Stimulated activated CD8-positive, alpha-beta memory T cell treated with anti-CD3 and anti-CD28 coated beads, Interleukin-4, amount 100 ng/mL, for 48 hours (primary cell): ENCODE measurements at regions not wholly inside any gene's neighbourhood (a gene's known extent, or its start where the extent isn't known, plus 50 kb on each side); places are given as distances from the start of the nearest gene placed in this dataset.

Experiments used
- DNase-seq: peaks from one replicate; pipeline ENCODE4 v3.0.0-alpha.2; 2020

DNA sequence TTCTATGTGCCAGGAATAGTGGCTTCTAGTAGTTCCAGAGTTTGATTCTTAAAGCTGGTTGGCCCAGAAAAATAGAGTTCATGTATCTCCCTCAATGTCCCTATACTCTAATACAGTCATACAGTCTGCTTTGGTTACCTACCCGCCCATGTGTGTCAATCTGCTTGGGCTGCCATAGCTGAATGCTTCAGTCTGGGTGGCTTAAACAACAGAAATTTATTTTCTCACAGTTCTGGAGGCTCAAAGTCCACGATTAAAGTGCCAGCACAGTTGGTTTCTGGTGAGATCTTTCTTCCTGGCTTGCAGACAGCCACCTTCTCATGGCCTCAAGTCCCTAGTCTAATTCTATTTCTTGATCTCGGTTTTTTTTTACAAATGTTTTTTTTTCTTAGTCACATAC, 1739.0 kb downstream of the MAT2B start:
- no peak for DNase-seq

DNA sequence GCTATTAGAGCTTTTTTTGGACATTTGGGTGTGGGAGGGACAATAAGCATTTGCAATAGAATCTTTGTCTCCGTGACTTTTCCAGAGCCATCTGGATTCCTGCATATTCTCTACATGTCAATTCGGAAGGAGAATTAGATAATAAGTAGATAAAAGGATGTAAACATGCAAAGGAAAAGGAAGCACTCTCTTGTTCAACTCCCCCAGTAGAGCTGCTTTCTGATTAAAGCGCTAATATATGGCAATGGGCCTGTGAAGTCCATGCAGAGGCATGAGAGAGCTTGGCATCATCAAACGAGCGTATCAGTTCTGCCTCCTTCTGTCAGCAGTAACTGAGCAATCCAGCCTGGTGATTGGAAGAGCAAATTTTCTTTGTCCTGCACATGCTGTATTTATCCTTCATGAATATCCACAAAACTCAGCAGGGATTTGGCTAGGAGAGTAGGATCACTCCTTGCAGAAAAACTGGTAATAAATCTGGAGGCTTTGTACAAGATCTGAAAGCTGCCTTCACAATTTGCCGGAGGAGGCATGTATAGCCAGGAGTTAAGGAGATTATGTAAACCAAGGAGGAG, 1752.9 kb downstream of the MAT2B start:
- DNase-seq, result no peak

DNA sequence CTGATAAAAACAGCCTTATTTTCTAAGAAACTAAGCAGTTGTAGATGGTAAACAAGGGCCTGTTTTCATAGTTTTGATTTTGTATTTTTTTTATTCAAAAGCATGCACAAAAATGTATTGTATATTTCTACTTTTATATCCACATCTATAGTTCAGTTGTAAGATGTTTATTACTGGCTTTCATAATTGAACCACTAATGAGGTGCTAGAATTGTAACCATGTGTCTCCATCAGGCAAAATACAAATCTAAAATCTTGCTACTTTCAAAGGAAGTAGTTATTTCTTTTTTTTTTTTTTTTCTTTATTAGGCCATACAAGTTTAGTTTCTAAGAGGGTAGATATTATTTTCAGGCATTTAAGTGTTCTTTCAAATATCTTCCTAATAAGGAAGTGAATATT, 1755.0 kb downstream of the MAT2B start:
- no peak for DNase-seq

DNA sequence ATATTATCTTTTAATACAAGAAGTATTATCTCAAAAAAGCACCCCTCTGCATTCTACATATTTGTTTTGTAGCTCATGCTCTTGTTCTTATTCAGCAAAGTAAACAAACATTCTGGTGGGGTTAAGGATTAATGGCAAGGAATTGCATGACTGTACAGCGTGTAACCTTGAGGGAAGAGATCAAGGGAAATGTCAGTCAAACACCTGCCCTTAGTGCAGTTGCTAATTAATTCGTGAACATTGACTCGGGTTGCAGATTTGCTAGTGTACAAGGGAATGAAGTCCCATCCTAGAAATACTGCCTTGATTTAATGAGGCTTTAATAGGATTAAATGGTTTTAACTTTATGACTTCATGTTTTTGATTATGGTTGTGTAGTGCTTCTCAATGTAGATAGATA, 1758.1 kb downstream of the MAT2B start:
- no peak for DNase-seq

DNA sequence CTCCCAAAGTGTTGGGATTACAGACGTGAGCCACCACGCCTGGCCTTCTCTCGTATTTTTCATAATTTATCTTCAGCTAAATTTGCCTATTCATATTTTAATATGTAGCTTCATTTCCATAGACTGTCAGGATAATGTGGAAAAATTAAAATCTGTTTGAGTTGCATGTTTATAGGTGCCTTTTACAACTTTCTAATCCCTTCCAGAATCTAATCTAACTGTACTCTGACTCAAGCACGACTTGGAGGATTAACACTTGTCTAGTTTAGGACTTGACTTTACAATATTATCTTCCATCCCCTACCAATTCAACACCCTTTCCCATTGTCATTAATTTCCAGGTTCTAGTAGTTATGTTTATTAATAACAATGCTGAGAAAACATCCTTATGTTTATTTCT, 1761.5 kb downstream of the MAT2B start:
- DNase-seq, result no peak

DNA sequence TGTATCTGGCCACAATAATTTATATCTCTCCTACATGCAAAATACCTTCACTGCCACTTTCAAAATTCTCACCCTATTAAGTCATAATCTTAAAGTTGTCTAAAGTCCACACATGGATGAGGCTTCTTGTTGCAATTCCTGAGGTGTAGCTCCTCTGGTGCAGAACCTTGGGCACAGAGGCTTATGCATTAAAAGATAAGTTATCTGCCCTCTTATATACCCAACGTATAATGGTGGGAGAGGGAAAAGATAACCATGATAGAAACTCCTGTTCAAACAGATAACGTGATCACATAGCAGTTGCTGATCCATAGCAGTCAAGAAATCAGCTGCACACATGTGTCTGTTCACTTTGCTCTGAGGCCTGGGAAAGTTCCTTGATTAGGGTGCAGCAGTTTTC, 1767.0 kb downstream of the MAT2B start:
- no peak for DNase-seq

DNA sequence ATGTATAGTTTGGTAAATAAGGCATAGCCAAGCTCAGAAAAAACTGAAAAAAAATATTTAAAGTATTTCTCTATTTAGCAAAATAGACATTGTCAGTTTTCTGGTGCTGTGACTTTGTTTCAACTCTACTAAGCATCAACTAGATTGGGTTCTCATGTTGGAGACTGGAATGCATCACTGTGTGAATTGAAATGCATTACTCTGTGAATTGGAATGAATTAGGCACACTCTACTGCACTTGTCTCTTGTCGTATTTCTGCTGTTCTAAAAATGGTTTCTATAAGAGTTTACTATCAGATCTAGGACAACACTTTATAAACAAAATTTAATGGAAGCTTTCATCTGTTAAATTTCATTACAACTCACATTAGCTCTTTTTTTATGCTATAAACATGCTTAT, 1772.2 kb downstream of the MAT2B start:
- no peak for DNase-seq

DNA sequence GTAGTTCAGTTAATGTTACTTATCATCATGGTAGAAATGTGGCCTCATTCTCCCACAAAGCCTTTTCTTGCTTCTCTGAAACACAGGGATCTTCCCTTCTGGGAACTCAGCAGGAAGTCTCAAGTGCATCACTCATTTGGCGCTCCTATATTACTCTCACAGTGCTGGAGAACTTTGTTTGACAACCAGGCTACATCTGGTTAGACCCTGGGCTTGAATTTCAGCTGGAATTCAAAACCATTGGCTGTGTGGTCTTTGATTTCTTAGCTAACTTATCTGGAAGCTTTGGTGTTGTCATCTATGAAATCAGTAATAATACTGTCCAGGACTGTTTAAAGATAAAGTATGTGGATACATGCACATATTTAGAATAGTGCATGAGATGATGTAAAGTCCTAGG, 1777.1 kb downstream of the MAT2B start:
- DNase-seq, result no peak

DNA sequence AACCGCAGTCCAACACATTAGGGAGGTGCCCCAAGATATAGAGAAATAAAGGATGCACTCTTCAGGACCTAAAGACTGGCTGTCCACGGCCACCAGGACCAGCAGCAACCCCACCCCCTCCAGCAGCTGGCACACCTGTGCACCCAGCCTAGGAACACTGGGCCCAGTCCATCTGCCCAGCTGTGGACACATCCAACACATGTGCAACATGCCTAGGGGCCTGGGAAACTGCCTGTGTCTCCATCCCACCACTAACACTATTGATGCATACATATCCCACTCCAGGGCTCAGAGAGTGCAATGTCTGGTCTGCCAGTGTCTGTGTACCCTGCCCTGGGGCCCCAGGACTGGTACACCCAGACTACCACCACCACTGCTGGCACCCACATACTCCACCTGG, 1781.3 kb downstream of the MAT2B start:
- no peak for DNase-seq

DNA sequence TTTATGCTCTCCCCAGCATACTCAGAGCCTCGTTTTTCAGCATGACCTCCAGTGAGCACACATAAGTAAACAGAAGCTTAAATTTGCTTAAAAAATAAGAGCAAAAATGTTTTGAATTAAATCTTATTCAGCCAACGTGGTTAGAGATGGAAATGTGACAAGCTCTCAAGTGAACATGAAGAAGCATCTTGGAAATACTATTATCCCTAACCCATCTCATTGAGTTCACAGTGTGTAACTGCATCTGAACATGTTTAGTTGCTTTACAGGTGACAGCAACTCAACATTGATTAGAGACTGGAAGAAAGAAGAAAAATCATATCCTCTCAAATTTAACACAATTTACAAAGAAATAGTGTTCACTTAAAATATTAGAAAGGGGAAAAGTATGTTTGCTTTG, 1785.1 kb downstream of the MAT2B start:
- DNase-seq, result no peak

DNA sequence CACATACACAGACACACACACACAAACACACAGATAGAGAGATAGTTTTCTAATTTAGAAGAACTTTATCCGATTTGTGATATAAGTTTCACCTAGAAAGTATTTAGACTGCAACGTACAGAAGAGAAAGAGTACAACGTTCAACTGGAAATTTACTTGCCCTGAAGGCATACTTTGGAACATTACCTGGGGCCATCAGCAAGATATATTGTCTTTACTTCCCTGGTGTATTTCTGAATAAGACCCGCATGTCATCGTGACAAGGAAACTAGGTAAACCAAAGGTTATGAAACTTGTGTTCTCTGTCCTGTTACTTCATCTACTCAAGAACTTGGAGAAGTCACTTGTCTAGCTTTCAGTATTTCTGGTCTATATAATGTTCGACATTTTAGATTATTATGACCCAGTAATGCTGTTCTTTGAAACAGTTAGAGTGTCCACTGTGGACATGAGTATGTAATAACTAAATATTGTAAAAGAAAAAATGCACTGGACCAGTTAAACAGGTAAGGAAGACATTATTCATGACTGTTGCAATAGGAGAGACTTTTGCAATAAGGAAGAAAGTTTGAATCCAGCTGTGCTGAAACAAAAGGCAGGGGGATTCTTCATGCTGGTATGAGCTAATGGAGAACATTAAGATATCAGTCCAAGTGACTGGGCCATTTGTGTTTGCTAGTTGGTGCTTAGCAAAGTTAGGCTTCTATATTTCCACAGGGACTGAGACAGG, 1791.1 kb downstream of the MAT2B start:
- DNase-seq, result no peak

DNA sequence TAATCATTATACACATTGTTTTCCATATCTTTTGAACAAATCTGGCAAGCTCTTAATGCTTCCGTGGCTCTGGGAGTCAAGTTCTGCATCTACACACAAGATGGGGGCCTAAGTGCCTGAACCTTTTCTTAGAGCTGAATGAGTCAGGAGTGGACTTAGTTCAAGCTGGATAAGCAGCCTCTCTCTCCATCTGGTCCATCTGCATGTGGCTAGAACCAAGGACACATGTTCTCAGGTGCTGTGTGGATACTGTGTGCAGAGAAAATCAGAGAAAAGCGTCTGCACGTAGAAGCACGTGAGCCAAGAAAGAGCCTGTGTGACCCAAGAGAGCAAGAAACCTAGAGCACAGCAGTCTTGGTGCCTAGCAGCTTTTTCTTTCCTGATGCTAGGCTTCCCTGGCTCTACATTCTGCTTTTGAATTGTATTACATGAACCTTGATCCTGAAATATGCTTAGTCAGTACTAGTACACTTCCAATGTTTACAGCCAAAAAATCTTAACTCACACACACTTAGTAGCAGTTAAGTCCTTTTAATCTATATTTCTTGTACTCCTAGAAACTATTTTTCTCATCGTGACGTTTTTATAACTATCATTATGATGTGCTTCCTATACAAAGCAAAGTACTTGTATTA, 1798.9 kb downstream of the MAT2B start:
- DNase-seq, result no peak

DNA sequence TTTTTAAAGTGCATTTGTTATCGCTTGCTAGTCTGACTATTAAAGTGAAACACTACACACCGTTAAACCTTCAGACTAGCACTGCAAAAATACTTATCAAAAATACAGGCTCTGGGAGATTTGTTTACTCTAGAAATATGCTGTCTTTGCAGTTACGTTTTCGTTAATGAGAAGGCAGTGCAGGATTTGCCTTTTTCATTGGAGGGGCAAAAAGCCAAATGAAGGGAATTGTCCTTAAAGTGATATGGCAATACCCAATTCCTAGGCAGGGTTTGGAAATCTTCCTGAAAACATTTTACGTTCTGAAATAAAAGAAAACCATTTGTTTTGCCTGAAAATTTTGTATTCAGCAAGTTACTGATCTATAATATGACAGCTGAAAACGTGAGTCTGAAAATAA, 1800.2 kb downstream of the MAT2B start:
- no peak for DNase-seq

DNA sequence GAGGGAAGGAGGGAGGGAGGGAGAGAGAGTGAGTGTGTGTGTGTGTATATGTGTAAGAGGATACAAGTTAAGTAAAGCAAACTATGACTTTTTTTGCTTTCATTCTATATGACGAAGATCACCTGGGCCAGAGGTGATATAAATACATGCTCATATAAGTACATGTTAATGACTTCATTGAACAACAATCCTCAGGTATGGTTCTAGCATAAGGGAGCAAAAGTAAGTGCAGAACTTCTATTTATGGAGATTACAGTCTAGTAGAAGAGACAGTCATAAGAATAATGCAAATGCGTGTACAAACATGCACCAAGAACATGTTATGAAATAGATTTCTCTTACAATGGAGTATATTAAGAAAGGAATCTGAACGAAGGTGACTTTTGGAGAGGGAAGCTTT, 1804.0 kb downstream of the MAT2B start:
- DNase-seq, result no peak

DNA sequence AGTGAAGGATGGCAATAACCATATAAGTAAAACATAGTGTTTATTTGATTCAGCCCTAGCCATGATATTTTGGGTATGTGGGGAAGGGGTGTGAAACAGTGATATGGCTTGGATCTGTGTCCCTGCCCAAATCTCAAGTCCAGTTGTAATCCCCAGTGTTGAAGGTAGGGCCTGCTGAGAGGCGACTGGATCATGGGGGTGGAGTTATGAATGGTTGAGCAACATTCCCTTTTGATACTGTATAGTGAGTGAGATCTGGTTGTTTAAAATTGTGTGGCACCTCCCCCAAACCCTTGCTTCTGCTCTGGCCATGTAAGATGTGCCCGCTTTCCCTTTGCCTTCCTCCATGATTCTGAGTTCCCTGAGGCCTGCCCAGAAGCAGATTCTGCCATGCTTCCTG, 1804.6 kb downstream of the MAT2B start:
- DNase-seq, result no peak

DNA sequence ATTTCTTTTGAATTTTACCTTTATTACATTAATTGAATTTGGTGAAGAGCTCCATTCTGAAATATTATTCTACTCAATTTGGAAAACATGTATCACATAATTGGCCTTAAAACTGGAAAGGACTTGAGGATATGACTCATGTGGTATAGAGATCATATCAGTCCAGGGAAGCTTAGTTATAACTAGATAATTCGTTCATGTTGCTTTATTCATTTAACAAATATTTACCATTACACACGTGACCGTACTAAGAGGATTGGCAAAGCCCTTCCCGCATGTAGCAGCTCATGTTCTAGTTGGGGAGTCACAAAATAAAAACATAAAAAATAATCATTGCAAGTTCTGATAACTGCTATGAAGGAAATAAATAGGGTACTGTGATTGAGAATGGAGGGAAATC, 1816.5 kb downstream of the MAT2B start:
- no peak for DNase-seq

DNA sequence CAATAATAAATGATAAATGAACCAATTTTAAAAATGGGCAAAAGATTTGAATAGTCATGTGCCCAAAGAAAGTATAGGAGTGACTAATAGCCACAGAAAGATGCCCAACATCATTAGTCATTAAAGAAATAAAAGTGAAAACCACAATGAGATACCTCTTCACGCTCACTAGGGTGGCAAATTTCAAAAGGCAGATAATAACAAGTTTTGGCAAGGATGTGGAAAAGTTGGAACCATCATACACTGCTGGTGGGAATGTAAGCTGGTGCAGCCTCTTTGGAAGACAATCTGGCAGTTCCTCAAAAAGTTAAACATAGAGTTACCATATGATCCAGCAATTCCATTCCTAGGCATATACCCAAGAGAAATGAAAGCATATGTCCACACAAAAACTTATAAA, 1819.8 kb downstream of the MAT2B start:
- no peak for DNase-seq

DNA sequence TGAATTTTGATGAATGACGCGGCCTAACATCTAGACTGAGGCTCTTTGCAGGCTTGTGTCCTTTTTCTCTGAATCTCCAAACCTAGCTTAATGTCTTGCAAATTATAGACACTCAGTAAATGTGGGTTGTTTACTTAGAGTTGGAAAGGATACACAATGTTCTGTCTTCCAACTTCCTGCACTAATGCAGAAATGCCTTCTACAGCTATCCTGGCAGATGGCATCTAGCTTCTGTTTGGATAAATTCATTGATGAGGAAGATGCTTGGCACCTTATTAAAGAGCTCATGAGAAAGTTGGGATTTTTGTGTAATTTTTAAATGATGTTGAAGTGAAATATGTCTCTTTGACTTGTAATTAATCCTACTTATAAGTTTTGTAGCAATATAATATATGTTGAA, 1822.2 kb downstream of the MAT2B start:
- no peak for DNase-seq

DNA sequence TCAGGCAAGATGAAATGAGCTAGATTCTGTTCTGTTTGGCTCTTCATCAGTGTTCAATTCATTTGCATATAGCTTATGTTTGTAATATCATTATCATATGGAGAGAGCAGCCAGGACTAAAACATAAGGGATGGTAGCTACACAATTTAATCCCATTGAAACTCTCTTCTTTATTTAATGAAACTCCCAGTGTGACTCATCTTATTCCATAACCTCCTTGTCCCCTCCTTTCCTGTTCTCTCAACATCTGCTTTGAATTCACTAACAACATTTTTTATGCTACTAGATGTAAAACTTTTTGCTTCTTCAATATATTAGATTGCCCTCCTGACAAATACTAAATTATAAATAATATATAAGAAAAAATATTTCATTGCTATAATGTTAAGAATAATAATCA, 1823.4 kb downstream of the MAT2B start:
- no peak for DNase-seq

DNA sequence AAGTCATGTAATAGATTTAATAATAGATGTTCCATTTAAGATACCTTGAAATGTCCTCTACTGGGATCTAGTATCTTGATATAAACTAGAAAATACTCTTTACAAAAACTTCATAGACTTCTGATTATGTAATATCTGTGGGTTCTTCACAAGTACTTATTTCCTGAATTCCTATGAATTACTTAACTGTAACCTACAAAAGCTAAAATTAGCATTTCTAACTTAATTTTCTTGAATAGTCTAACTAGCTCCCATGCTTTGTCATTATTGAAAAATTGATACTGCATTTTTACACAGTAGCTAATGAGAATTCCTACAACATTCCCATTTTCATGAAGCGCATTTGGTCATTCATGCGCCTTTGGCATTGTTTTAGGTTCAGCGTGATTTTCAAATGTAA, 1828.2 kb downstream of the MAT2B start:
- no peak for DNase-seq

DNA sequence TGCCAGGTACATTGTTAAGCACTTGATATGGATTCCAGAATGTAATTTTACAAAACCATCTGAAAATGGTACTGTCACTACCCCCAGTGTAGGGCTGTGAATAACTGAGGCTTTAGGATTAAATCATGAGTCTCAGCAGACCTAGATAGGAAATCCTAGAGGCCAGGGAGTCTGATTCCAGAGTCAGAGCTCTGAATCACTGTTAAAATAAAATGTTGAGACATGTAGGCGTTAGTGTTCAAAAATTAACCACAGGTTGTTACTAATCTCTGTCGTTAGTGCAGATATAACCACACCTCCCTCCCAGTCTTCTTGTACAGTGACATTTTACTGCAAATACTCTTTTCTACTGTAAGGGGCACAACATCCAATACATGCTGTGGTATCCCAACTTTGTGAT, 1828.8 kb downstream of the MAT2B start:
- no peak for DNase-seq

DNA sequence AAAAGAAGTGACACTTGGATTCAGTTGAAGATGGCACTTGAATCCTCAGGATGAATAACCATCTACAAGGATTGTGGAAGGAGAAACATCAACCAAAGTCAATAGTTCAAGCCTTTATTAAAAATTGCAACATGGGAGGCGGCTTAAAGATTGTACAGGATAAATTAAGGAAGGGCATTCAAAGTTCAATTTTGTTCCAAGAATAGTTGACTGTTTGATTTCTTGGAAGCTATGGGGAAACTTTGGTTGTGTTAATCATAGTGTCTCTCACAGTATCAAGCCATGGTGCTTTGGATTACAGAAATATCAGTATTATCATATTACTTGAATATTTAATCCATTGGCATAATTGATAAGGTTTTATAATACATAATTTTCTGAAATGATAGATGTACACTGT, 1844.3 kb downstream of the MAT2B start:
- DNase-seq, result no peak

DNA sequence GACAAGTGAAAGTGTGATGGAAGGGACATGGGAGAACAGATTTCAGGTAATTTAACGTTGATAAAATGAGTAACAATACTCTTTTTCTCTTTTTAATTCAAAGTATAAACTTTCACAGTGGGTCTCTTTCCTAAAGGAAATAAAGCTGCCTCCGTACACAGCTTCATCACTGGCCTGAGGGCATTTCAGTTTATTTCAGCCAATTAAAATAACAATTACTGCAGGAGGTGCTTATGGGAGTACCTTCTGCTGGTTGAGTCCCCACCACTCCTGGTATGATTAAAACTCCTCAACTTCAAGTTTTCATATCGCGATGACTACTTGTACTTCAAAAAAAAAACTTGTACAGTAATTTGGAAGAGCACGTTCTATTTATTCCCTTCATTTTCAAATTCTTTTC, 1845.9 kb downstream of the MAT2B start:
- no peak for DNase-seq

DNA sequence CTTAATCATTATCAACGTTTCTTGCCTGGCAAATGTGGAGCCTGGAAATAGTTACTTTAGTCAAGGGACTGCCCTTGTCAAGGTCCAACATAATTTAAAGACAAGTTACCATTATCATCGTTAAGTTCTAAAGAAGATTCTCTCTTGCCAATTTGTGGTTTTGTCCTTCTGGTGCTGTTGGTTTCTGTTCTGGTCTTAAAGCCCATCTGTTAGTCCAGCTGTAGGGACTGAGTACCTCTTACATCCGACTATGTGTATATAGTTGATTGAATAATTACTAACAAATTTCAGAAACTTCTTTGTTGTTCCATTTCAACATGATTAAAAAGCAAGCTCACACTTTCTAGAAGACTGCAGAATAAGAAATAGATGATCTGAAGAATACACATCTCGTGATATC, 1854.9 kb downstream of the MAT2B start:
- DNase-seq, result no peak
